ENCODE measurements at regions not wholly inside any gene's neighbourhood (a gene's known extent, or its start where the extent isn't known, plus 50 kb on each side); places are given as distances from the start of the nearest gene placed in this dataset.
A peak's percentile ranks its signal among the peaks of the same experiment; 100 is the strongest.

- no peak overlapping the region for H3K4me3 ChIP-seq
- H3K36me3 ChIP-seq = no peaks in the 10 kb centered on the region
- no peak overlapping the region for H3K27ac ChIP-seq
- WGBS (ENCODE audit: insufficient coverage, low coverage, low lambda C conversion rate, missing lambda C conversion rate) = 51% methylated on average over 4 of the region's 4 CpGs
- peak; percentile 23 to 63 (median 39) for ATAC-seq
- H3K9me3 ChIP-seq = no peaks in the 10 kb centered on the region
- no peaks in the 10 kb centered on the region for H3K27me3 ChIP-seq
- no peaks in the 10 kb centered on the region for H3K4me1 ChIP-seq
- DNase-seq = no peak
- intact Hi-C loops (cut with DNase I) = no loop called here
- TF ChIP-seq POLR2A (IDR thresholded peaks at IDR 0.05) (no peak), CTCF (IDR thresholded peaks at IDR 0.05) (no peak)
Observed at GRCh38 chr6:163756079-163756478, 341.6 kb downstream of the QKI start.

GRCh38 chr6:163754866-163755265 is 340.3 kb downstream of the QKI start:
- ATAC-seq (no peak), DNase-seq (no peak)
- no peaks in the 10 kb centered on the region for H3K4me1 ChIP-seq
- H3K4me3 ChIP-seq = no peak overlapping the region
- TF ChIP-seq POLR2A (IDR thresholded peaks at IDR 0.05) (no peak), CTCF (IDR thresholded peaks at IDR 0.05) (no peak)
- no peaks in the 10 kb centered on the region for H3K9me3 ChIP-seq
- WGBS (ENCODE audit: insufficient coverage, low coverage, low lambda C conversion rate, missing lambda C conversion rate) = 31% methylated on average over 5 of the region's 5 CpGs
- intact Hi-C loops (cut with DNase I) = no loop called here
- no peaks in the 10 kb centered on the region for H3K36me3 ChIP-seq
- no peak overlapping the region for H3K27ac ChIP-seq
- no peaks in the 10 kb centered on the region for H3K27me3 ChIP-seq

GRCh38 chr6:163753430-163753829 is 338.9 kb downstream of the QKI start:
- no peaks in the 10 kb centered on the region for H3K4me1 ChIP-seq
- no peak overlapping the region for H3K4me3 ChIP-seq
- no peak for ATAC-seq
- no peaks in the 10 kb centered on the region for H3K36me3 ChIP-seq
- no peak overlapping the region for H3K27ac ChIP-seq
- no peaks in the 10 kb centered on the region for H3K27me3 ChIP-seq
- H3K9me3 ChIP-seq = no peaks in the 10 kb centered on the region
- no peak for TF ChIP-seq CTCF (IDR thresholded peaks at IDR 0.05)
- TF ChIP-seq POLR2A (IDR thresholded peaks at IDR 0.05) = no peak
- intact Hi-C loops (cut with DNase I) = no loop called here
- WGBS (ENCODE audit: insufficient coverage, low coverage, low lambda C conversion rate, missing lambda C conversion rate) = 79% methylated on average over 2 of the region's 2 CpGs
- no peak for DNase-seq

- H3K9me3 ChIP-seq = no peaks in the 10 kb centered on the region
- no peak overlapping the region for H3K4me3 ChIP-seq
- no peaks in the 10 kb centered on the region for H3K36me3 ChIP-seq
- H3K27ac ChIP-seq = no peak overlapping the region
- no peak for TF ChIP-seq CTCF (IDR thresholded peaks at IDR 0.05)
- no peak for TF ChIP-seq POLR2A (IDR thresholded peaks at IDR 0.05)
- H3K4me1 ChIP-seq = no peaks in the 10 kb centered on the region
- no peaks in the 10 kb centered on the region for H3K27me3 ChIP-seq
- DNase-seq = no peak
- ATAC-seq = no peak
- intact Hi-C loops (cut with DNase I) = no loop called here
- 87% methylated on average over 12 of the region's 13 CpGs for WGBS (ENCODE audit: insufficient coverage, low coverage, low lambda C conversion rate, missing lambda C conversion rate)
Observed at GRCh38 chr6:163752446-163752845, 337.9 kb downstream of the QKI start.

- Histone ChIP-seq H3K4me1 (no peaks in the 10 kb centered on the region), H3K36me3 (no peaks in the 10 kb centered on the region), H3K27me3 (no peaks in the 10 kb centered on the region), H3K27ac (no peak overlapping the region), H3K9me3 (no peaks in the 10 kb centered on the region), H3K4me3 (no peak overlapping the region)
- intact Hi-C loops (cut with DNase I) = no loop called here
- ATAC-seq = no peak
- WGBS (ENCODE audit: insufficient coverage, low coverage, low lambda C conversion rate, missing lambda C conversion rate) = 43% methylated on average over 14 of the region's 18 CpGs
- DNase-seq = no peak
- TF ChIP-seq CTCF (IDR thresholded peaks at IDR 0.05) = no peak
- TF ChIP-seq POLR2A (IDR thresholded peaks at IDR 0.05) = no peak
Observed at GRCh38 chr6:163751032-163751525, 336.6 kb downstream of the QKI start.
